ENCODE measurements at regions not wholly inside any gene's neighbourhood (a gene's known extent, or its start where the extent isn't known, plus 50 kb on each side); places are given as distances from the start of the nearest gene placed in this dataset.

DNA sequence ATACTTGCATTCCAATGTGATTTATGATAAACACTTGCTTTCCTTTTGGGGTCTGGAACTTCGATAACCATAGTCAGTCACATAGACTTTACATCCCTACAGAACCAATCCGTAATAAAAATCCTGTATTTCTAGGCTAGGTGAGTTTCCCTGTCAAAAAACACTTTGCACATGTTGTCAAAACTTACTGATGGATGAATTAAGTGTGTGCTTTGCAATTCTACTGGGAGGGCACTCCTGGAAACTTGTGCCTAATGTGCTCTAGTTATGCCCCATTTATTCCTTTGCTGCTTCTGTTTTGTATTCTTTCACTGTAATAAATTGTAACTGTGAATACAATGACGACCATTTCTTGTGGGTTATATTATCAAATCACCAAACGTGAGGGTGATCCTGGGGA is 684.8 kb upstream of the PCDH15 start:
- TF ChIP-seq, protein P1, sequence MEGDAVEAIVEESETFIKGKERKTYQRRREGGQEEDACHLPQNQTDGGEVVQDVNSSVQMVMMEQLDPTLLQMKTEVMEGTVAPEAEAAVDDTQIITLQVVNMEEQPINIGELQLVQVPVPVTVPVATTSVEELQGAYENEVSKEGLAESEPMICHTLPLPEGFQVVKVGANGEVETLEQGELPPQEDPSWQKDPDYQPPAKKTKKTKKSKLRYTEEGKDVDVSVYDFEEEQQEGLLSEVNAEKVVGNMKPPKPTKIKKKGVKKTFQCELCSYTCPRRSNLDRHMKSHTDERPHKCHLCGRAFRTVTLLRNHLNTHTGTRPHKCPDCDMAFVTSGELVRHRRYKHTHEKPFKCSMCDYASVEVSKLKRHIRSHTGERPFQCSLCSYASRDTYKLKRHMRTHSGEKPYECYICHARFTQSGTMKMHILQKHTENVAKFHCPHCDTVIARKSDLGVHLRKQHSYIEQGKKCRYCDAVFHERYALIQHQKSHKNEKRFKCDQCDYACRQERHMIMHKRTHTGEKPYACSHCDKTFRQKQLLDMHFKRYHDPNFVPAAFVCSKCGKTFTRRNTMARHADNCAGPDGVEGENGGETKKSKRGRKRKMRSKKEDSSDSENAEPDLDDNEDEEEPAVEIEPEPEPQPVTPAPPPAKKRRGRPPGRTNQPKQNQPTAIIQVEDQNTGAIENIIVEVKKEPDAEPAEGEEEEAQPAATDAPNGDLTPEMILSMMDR (IDR thresholded peaks at IDR 0.05), result no peak
- TF ChIP-seq POLR2AphosphoS5 (IDR thresholded peaks at IDR 0.05), result no peak

Data from sigmoid colon (tissue), 4 donors.